OCI-LY7 (cell line): ENCODE measurements at regions not wholly inside any gene's neighbourhood (a gene's known extent, or its start where the extent isn't known, plus 50 kb on each side); places are given as distances from the start of the nearest gene placed in this dataset.

Source experiments
- BruUV-seq: library from RNA; stranded (reverse); fragments of 400-500 nt; replicated peaks from 2 replicates; lab custom pipeline; 2021; lab: Mats Ljungman, UMichigan
- CTCF ChIA-PET: fragments of 300-600 bp; sonication (Branson Sonifier 250); formaldehyde crosslinking; loops from one replicate; lab custom pipeline; 2022; ENCODE audit warnings: antibody characterized with exemption; ENCODE audit not compliant: unreplicated experiment; lab: Charles Lee
- POLR2A ChIA-PET: fragments of 300-600 bp; sonication (Branson Sonifier 250); formaldehyde crosslinking; loops from one replicate; lab custom pipeline; 2022; ENCODE audit warnings: antibody characterized with exemption; lab: Charles Lee
- DNase-seq: peaks from one replicate; pipeline ENCODE4 v3.0.0-alpha.2; 2015; ENCODE audit warnings: low spot score
- H2AFZ ChIP-seq: fragments of 200-600 bp; sonication (generic), shearing (Covaris generic); 2 replicates; pipeline ENCODE4 v1.6.1; 2014; ENCODE audit warnings: mild to moderate bottlenecking, antibody characterized with exemption, low read length, moderate library complexity
- H3K27ac ChIP-seq: fragments of 200-600 bp; sonication (generic); 2 replicates; pipeline ENCODE4 v1.5.1; 2014; ENCODE audit warnings: mixed run types, low read depth, mild to moderate bottlenecking, moderate library complexity, low read length, inconsistent platforms; ENCODE audit not compliant: poor library complexity, severe bottlenecking
- H3K36me3 ChIP-seq: fragments of 200-600 bp; sonication (generic); 2 replicates; pipeline ENCODE4 v1.6.1; 2014; ENCODE audit warnings: mild to moderate bottlenecking, antibody characterized with exemption, low read length, moderate library complexity, mixed read lengths; ENCODE audit not compliant: insufficient read depth
- H3K4me1 ChIP-seq: fragments of 200-600 bp; sonication (generic); 2 replicates; pipeline ENCODE4 v1.5.1; 2014; ENCODE audit warnings: mild to moderate bottlenecking, low read length; ENCODE audit not compliant: insufficient read depth, poor library complexity, severe bottlenecking
- H3K4me2 ChIP-seq: fragments of 200-600 bp; sonication (generic); 2 replicates; pipeline ENCODE4 v1.6.1; 2014; ENCODE audit warnings: mild to moderate bottlenecking, low read length
- H3K4me3 ChIP-seq: fragments of 200-600 bp; sonication (generic); 2 replicates; pipeline ENCODE4 v1.5.1; 2014; ENCODE audit warnings: mild to moderate bottlenecking, low read depth, low read length; ENCODE audit not compliant: poor library complexity, severe bottlenecking
- H3K79me2 ChIP-seq: fragments of 200-600 bp; sonication (generic); 2 replicates; pipeline ENCODE4 v1.6.1; 2016; ENCODE audit warnings: low read depth, mild to moderate bottlenecking, low read length, moderate library complexity, mixed read lengths; ENCODE audit not compliant: insufficient read depth
- H3K9me2 ChIP-seq: fragments of 200-600 bp; sonication (generic); 2 replicates; pipeline ENCODE4 v1.6.1; 2016; ENCODE audit warnings: mild to moderate bottlenecking, low read length, mixed read lengths; ENCODE audit not compliant: insufficient read depth
- H3K9me3 ChIP-seq: fragments of 200-600 bp; sonication (generic); 2 replicates; pipeline ENCODE4 v1.6.1; 2014; ENCODE audit warnings: mild to moderate bottlenecking, mixed run types, low read length, mixed read lengths
- H4K20me1 ChIP-seq: fragments of 200-600 bp; sonication (generic); 2 replicates; pipeline ENCODE4 v1.6.1; 2014; ENCODE audit warnings: mild to moderate bottlenecking, antibody characterized with exemption, low read length, moderate library complexity, mixed read lengths; ENCODE audit not compliant: insufficient read depth
- EZH2phosphoT487 ChIP-seq: fragments of 200-600 bp; sonication (generic); IDR thresholded peaks from 2 replicates; pipeline ENCODE4 v1.6.1; 2018; ENCODE audit warnings: low read depth, borderline replicate concordance, mild to moderate bottlenecking, mixed run types, antibody characterized with exemption, low read length, moderate library complexity, mixed read lengths
- intact Hi-C: fragments of 100-400 bp; cut with micrococcal nuclease; formaldehyde crosslinking; loops from one replicate; pipeline ENCODE4 v1.10.0; 2022; ENCODE audit not compliant: unreplicated experiment
- TF ChIP-seq, protein P1 (sequence below): fragments of 200-600 bp; sonication (generic); conservative IDR thresholded peaks from 2 replicates; pipeline ENCODE4 v1.5.1; 2014; ENCODE audit warnings: mild to moderate bottlenecking, antibody characterized with exemption, low read length, moderate library complexity, mixed read lengths

GRCh38 chr17:77010667-77011066 is 130.1 kb upstream of the SEC14L1 start:
- H4K20me1 ChIP-seq = no peaks in the 10 kb centered on the region
- no TSS peak for BruUV-seq
- no peak for DNase-seq
- H3K36me3 ChIP-seq = no peaks in the 10 kb centered on the region
- H2AFZ ChIP-seq = no peak overlapping the region
- no peak overlapping the region for H3K27ac ChIP-seq
- ChIA-PET POLR2A (no interaction called here), CTCF (no interaction called here)
- no peaks in the 10 kb centered on the region for H3K79me2 ChIP-seq
- H3K4me3 ChIP-seq = no peak overlapping the region
- no peak overlapping the region for H3K4me2 ChIP-seq
- peaks cover 19% of the 10 kb centered on the region for H3K9me3 ChIP-seq
- peaks cover 19% of the 10 kb centered on the region for H3K4me1 ChIP-seq
- intact Hi-C loops = loop anchor here (1.0 to 5.0 kb wide), 6 partner anchors 46 to 237 kb away; partner anchors contain the start of gene MGAT5B
- TF ChIP-seq, protein P1, sequence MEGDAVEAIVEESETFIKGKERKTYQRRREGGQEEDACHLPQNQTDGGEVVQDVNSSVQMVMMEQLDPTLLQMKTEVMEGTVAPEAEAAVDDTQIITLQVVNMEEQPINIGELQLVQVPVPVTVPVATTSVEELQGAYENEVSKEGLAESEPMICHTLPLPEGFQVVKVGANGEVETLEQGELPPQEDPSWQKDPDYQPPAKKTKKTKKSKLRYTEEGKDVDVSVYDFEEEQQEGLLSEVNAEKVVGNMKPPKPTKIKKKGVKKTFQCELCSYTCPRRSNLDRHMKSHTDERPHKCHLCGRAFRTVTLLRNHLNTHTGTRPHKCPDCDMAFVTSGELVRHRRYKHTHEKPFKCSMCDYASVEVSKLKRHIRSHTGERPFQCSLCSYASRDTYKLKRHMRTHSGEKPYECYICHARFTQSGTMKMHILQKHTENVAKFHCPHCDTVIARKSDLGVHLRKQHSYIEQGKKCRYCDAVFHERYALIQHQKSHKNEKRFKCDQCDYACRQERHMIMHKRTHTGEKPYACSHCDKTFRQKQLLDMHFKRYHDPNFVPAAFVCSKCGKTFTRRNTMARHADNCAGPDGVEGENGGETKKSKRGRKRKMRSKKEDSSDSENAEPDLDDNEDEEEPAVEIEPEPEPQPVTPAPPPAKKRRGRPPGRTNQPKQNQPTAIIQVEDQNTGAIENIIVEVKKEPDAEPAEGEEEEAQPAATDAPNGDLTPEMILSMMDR = no peak
- no peak for TF ChIP-seq EZH2phosphoT487
- no peaks in the 10 kb centered on the region for H3K9me2 ChIP-seq

DNA sequence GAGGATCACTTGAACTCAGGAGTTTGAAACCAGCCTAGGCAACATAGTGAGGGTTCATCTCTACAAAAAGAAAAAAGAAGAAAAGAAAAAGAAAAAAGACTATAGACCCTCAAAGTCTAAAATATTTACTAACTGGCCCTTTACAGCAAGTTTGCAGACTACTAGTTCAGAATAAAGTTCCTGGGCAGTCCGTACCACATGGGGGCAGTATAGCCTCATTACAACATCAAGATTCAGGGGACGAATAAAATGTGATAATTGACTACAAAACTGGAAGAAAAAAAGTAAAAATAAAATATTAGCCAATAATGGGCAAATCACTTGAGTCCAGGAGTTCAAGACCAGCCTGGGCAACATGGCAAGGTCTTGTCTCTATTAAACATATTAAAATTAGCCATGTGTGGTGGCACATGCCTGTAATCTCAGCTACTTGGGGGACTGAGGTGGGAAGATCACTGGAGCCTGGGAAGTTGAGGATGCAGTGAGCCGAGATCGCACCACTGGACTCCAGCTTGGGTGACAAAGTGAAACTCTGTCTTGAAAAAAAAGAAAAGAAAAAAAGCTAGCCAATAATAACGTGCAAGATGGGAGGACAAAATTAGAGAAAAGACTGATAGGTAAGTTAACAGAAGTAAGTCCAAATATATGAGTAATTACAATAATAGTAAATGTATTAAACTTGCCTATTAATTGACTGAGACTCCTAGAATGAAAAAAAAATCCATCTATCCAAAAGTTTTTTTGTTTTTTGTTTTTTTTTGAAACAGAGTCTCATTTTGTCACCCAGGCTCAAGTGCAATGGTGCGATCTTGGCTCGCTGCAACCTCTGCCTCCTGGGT is 129.4 kb upstream of the SEC14L1 start:
- Histone ChIP-seq H3K9me3 (peaks cover 19% of the 10 kb centered on the region), H3K79me2 (no peaks in the 10 kb centered on the region), H3K4me2 (no peak overlapping the region), H3K4me3 (no peak overlapping the region), H3K4me1 (peaks cover 12% of the 10 kb centered on the region), H3K36me3 (no peaks in the 10 kb centered on the region), H2AFZ (no peak overlapping the region), H4K20me1 (no peaks in the 10 kb centered on the region), H3K27ac (no peak overlapping the region), H3K9me2 (no peaks in the 10 kb centered on the region)
- ChIA-PET CTCF (no interaction called here), POLR2A (no interaction called here)
- no peak for TF ChIP-seq EZH2phosphoT487
- TF ChIP-seq, protein P1 = peak; percentile 100
- intact Hi-C loops = loop anchor here (1.0 to 5.0 kb wide), 6 partner anchors 45 to 236 kb away; partner anchors contain the start of gene MGAT5B
- peak; percentile 85 for DNase-seq
- BruUV-seq = no TSS peak

GRCh38 chr17:77018504-77018903 is 122.3 kb upstream of the SEC14L1 start:
- H2AFZ ChIP-seq = no peak overlapping the region
- no peaks in the 10 kb centered on the region for H3K9me3 ChIP-seq
- DNase-seq = no peak
- no peak overlapping the region for H3K4me3 ChIP-seq
- no peaks in the 10 kb centered on the region for H3K79me2 ChIP-seq
- TF ChIP-seq, protein P1 = no peak
- TF ChIP-seq EZH2phosphoT487 = no peak
- ChIA-PET CTCF (no interaction called here), POLR2A (no interaction called here)
- no TSS peak for BruUV-seq
- no peak overlapping the region for H3K4me2 ChIP-seq
- H3K9me2 ChIP-seq = no peaks in the 10 kb centered on the region
- no peaks in the 10 kb centered on the region for H3K36me3 ChIP-seq
- intact Hi-C loops = no loop called here
- no peaks in the 10 kb centered on the region for H4K20me1 ChIP-seq
- H3K27ac ChIP-seq = no peak overlapping the region
- H3K4me1 ChIP-seq = no peaks in the 10 kb centered on the region
